Astrocyte (in vitro differentiated cells and primary cell): ENCODE measurements at regions not wholly inside any gene's neighbourhood (a gene's known extent, or its start where the extent isn't known, plus 50 kb on each side); places are given as distances from the start of the nearest gene placed in this dataset.

ENCODE experiments used
- DNase-seq: peaks from one replicate; pipeline ENCODE4 v3.0.0-alpha.2; 2010; ENCODE audit warnings: low read depth
- FAIRE-seq: peaks from 2 replicates; lab custom pipeline; 2011; peaks lifted over from hg19 to GRCh38; lab: Jason Lieb, UNC
- H2AFZ ChIP-seq: 2 replicates; pipeline ENCODE4 v1.6.0; 2012; ENCODE audit warnings: low read depth, low read length, inconsistent platforms
- H3K27ac ChIP-seq: 2 replicates; pipeline ENCODE4 v1.5.1; 2011; ENCODE audit warnings: low read depth, low read length, inconsistent platforms
- H3K27me3 ChIP-seq: 2 replicates; pipeline ENCODE4 v1.6.0; 2011; ENCODE audit warnings: low read length, inconsistent platforms; ENCODE audit not compliant: insufficient read depth
- H3K36me3 ChIP-seq: 2 replicates; pipeline ENCODE4 v1.5.1; 2011; ENCODE audit warnings: low read length, inconsistent platforms; ENCODE audit not compliant: insufficient read depth
- H3K4me1 ChIP-seq: 2 replicates; pipeline ENCODE4 v1.5.1; 2011; ENCODE audit warnings: low read length, inconsistent platforms; ENCODE audit not compliant: insufficient read depth
- H3K4me2 ChIP-seq: 2 replicates; pipeline ENCODE4 v1.6.0; 2012; ENCODE audit warnings: low read length, inconsistent platforms
- H3K4me3 ChIP-seq: 2 replicates; pipeline ENCODE4 v1.5.1; 2011; ENCODE audit warnings: low read depth, mild to moderate bottlenecking, low read length, inconsistent platforms; ENCODE audit not compliant: insufficient read depth
- H3K79me2 ChIP-seq: 2 replicates; pipeline ENCODE4 v1.6.0; 2012; ENCODE audit warnings: mild to moderate bottlenecking, low read length, inconsistent platforms; ENCODE audit not compliant: insufficient read depth
- H3K9ac ChIP-seq: 2 replicates; pipeline ENCODE4 v1.6.0; 2012; ENCODE audit warnings: mild to moderate bottlenecking, low read length, inconsistent platforms
- H3K9me3 ChIP-seq: 2 replicates; pipeline ENCODE4 v1.5.1; 2012; ENCODE audit warnings: low read depth, mild to moderate bottlenecking, low read length, inconsistent platforms; ENCODE audit not compliant: insufficient read depth
- H4K20me1 ChIP-seq: 2 replicates; pipeline ENCODE4 v1.6.0; 2012; ENCODE audit warnings: low read length, inconsistent platforms; ENCODE audit not compliant: insufficient read depth
- H3K27ac Mint-ChIP-seq: one replicate; pipeline ENCODE4 v1.8.0; 2021; ENCODE audit warnings: mild to moderate bottlenecking, mixed read lengths; ENCODE audit not compliant: unreplicated experiment
- H3K27me3 Mint-ChIP-seq: one replicate; pipeline ENCODE4 v1.8.0; 2021; ENCODE audit warnings: low read depth, mixed read lengths; ENCODE audit not compliant: unreplicated experiment
- H3K36me3 Mint-ChIP-seq: one replicate; pipeline ENCODE4 v1.8.0; 2021; ENCODE audit warnings: low read depth, mixed read lengths; ENCODE audit not compliant: unreplicated experiment
- H3K4me1 Mint-ChIP-seq: one replicate; pipeline ENCODE4 v1.8.0; 2021; ENCODE audit warnings: low read depth, mixed read lengths; ENCODE audit not compliant: unreplicated experiment
- H3K4me3 Mint-ChIP-seq: one replicate; pipeline ENCODE4 v1.8.0; 2021; ENCODE audit warnings: mild to moderate bottlenecking, moderate library complexity, mixed read lengths; ENCODE audit not compliant: unreplicated experiment
- H3K9me3 Mint-ChIP-seq: one replicate; pipeline ENCODE4 v1.8.0; 2021; ENCODE audit warnings: mild to moderate bottlenecking, mixed read lengths; ENCODE audit not compliant: unreplicated experiment
- CTCF ChIP-seq: IDR thresholded peaks from 2 replicates; pipeline ENCODE4 v1.5.1; 2011; ENCODE audit warnings: low read depth, mild to moderate bottlenecking, inconsistent platforms, low read length, moderate library complexity; ENCODE audit not compliant: insufficient read depth
- EZH2 ChIP-seq: IDR thresholded peaks from 2 replicates; pipeline ENCODE4 v1.6.1; 2012; ENCODE audit warnings: mild to moderate bottlenecking, low read length, inconsistent platforms; ENCODE audit not compliant: insufficient read depth

DNA sequence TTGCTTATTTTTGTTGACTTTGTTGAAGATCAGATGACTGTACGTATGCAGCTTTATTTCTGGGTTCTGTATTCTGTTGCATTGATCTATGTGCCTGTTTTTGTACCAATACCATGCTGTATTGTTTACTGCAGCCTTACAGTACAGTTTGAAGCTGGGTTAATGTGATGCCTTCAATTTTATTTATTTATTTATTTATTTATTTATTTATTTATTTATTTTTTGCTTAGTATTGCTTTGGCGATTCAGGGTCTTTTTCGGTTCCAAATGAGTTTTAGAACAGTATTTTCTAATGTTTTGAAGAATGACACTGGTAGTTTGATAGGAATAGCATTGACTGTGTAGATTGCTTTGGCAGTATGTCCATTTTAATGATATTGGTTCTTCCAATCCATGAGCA, 210.3 kb downstream of the EPM2A start:
- H3K4me1 ChIP-seq: no peaks in the 10 kb centered on the region
- Mint-ChIP-seq H3K27me3 (no peaks in the 10 kb centered on the region), H3K4me1 (peaks cover 1% of the 10 kb centered on the region), H3K4me3 (no peak overlapping the region), H3K36me3 (no peaks in the 10 kb centered on the region), H3K27ac (no peak overlapping the region), H3K9me3 (peaks cover 2% of the 10 kb centered on the region)
- no peaks in the 10 kb centered on the region for H4K20me1 ChIP-seq
- no peak for TF ChIP-seq EZH2
- H3K4me2 ChIP-seq: no peak overlapping the region
- H3K27me3 ChIP-seq: no peaks in the 10 kb centered on the region
- no peak overlapping the region for H3K4me3 ChIP-seq
- H3K27ac ChIP-seq: no peak overlapping the region
- FAIRE-seq (no peak), DNase-seq (no peak)
- no peaks in the 10 kb centered on the region for H3K9me3 ChIP-seq
- no peaks in the 10 kb centered on the region for H3K79me2 ChIP-seq
- H2AFZ ChIP-seq: no peak overlapping the region
- H3K9ac ChIP-seq: no peak overlapping the region
- no peaks in the 10 kb centered on the region for H3K36me3 ChIP-seq

DNA sequence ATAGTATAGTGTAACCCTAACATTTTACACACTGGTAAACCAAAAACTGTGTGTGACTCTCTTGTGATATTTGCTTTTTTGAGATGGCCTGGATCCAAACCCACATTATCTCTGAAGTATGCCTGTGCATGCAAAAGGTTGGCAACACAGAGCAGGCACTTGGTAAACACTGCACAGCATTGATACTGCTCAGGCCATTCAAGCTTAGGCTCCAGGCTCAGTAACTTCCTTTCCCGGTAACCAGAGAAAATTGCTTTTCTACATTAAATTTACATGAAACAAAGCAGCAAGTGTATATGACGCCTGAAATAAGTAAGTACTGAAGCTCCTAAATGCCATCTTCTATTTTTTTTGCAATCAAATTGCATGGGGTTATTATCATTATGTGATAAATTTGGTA, 205.7 kb downstream of the EPM2A start:
- H3K27ac Mint-ChIP-seq: no peak overlapping the region
- peaks cover under 1% of the 10 kb centered on the region for H3K9me3 Mint-ChIP-seq
- H3K9me3 ChIP-seq: no peaks in the 10 kb centered on the region
- no peak for FAIRE-seq
- H2AFZ ChIP-seq: no peak overlapping the region
- no peaks in the 10 kb centered on the region for H3K79me2 ChIP-seq
- no peak overlapping the region for H3K9ac ChIP-seq
- H3K36me3 Mint-ChIP-seq: no peaks in the 10 kb centered on the region
- no peak overlapping the region for H3K4me2 ChIP-seq
- H3K36me3 ChIP-seq: no peaks in the 10 kb centered on the region
- H3K4me1 Mint-ChIP-seq: peaks cover 1% of the 10 kb centered on the region
- no peaks in the 10 kb centered on the region for H3K27me3 Mint-ChIP-seq
- no peaks in the 10 kb centered on the region for H3K4me1 ChIP-seq
- no peak for DNase-seq
- H3K27me3 ChIP-seq: no peaks in the 10 kb centered on the region
- H4K20me1 ChIP-seq: no peaks in the 10 kb centered on the region
- H3K4me3 ChIP-seq: no peak overlapping the region
- H3K27ac ChIP-seq: no peak overlapping the region
- H3K4me3 Mint-ChIP-seq: no peak overlapping the region
- no peak for TF ChIP-seq EZH2
- TF ChIP-seq CTCF: no peak

DNA sequence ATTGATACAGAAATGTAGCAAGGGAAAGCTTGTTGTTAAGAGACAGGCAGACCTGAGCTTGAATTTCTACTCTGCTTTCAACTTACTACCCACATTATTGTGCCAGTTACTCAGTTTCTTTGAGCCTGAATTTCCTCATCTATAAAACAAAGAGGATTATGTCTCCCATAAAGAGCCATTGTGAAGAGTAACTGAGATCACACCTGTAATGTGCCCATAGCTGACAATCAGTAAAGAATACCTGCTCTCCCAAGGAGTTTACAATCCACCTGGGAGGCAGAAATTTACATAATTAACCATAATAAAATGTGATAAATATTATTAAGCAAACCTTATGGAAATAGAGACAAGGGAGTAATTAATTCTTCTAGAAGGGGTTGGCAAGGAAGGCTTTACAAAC, 204.9 kb downstream of the EPM2A start:
- Mint-ChIP-seq H3K9me3 (no peaks in the 10 kb centered on the region), H3K27ac (no peak overlapping the region), H3K36me3 (no peaks in the 10 kb centered on the region), H3K27me3 (no peaks in the 10 kb centered on the region), H3K4me3 (no peak overlapping the region), H3K4me1 (peaks cover 1% of the 10 kb centered on the region)
- TF ChIP-seq CTCF (no peak), EZH2 (no peak)
- H3K36me3 ChIP-seq: no peaks in the 10 kb centered on the region
- no peak overlapping the region for H3K4me2 ChIP-seq
- H3K27ac ChIP-seq: no peak overlapping the region
- no peak overlapping the region for H3K4me3 ChIP-seq
- no peaks in the 10 kb centered on the region for H3K9me3 ChIP-seq
- no peaks in the 10 kb centered on the region for H4K20me1 ChIP-seq
- FAIRE-seq (no peak), DNase-seq (no peak)
- H3K4me1 ChIP-seq: no peaks in the 10 kb centered on the region
- no peaks in the 10 kb centered on the region for H3K79me2 ChIP-seq
- no peaks in the 10 kb centered on the region for H3K27me3 ChIP-seq
- H3K9ac ChIP-seq: no peak overlapping the region
- H2AFZ ChIP-seq: no peak overlapping the region
